ENCODE measurements at regions not wholly inside any gene's neighbourhood (a gene's known extent, or its start where the extent isn't known, plus 50 kb on each side); places are given as distances from the start of the nearest gene placed in this dataset.

DNA sequence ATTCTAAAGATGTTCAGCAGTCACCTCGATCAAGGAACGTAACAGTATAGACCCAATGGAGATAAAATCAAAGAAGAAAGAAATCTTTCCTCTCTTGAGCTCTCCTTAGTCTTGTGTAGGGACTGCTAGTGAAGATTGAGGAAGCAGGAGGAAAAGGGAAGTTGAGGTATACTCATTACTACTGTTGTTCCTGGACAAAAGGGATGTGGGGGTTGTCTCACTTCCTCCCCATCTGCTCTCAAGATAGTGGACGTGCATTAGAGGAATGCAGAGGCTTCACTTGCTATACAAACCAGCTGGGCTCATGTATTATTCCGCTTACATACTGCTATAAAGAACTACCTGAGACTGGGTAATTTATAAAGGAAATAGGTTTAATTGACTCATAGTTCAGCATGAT lies 208.9 kb upstream of the ARHGEF9 start:
- Histone ChIP-seq H3K27me3 (no peaks in the 10 kb centered on the region), H3K27ac (no peak overlapping the region), H3K4me1 (no peaks in the 10 kb centered on the region), H3K36me3 (ENCODE audit: low read depth, missing control alignments) (no peaks in the 10 kb centered on the region), H3K9me3 (no peaks in the 10 kb centered on the region), H3K4me3 (no peak overlapping the region)
- no peak for DNase-seq
- WGBS, 2 donors, result 46 to 50% methylated on average over 4 of the region's 4 CpGs
- TF ChIP-seq, protein P1, sequence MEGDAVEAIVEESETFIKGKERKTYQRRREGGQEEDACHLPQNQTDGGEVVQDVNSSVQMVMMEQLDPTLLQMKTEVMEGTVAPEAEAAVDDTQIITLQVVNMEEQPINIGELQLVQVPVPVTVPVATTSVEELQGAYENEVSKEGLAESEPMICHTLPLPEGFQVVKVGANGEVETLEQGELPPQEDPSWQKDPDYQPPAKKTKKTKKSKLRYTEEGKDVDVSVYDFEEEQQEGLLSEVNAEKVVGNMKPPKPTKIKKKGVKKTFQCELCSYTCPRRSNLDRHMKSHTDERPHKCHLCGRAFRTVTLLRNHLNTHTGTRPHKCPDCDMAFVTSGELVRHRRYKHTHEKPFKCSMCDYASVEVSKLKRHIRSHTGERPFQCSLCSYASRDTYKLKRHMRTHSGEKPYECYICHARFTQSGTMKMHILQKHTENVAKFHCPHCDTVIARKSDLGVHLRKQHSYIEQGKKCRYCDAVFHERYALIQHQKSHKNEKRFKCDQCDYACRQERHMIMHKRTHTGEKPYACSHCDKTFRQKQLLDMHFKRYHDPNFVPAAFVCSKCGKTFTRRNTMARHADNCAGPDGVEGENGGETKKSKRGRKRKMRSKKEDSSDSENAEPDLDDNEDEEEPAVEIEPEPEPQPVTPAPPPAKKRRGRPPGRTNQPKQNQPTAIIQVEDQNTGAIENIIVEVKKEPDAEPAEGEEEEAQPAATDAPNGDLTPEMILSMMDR (IDR thresholded peaks at IDR 0.05), result no peak
- no peak for TF ChIP-seq POLR2A (IDR thresholded peaks at IDR 0.05)
- intact Hi-C loops (cut with DNase I; ENCODE audit: low total_unique reads), result no loop called here

GRCh38 chrX:63985906-63986305 lies 200.9 kb upstream of the ARHGEF9 start:
- TF ChIP-seq POLR2A (IDR thresholded peaks at IDR 0.05), result no peak
- TF ChIP-seq, protein P1 (IDR thresholded peaks at IDR 0.05), result no peak
- intact Hi-C loops (cut with DNase I; ENCODE audit: low total_unique reads), result no loop called here

GRCh38 chrX:63979480-63979879 lies 194.5 kb upstream of the ARHGEF9 start:
- H3K4me1 ChIP-seq, result no peaks in the 10 kb centered on the region
- TF ChIP-seq POLR2A (IDR thresholded peaks at IDR 0.05), result no peak
- TF ChIP-seq, protein P1 (IDR thresholded peaks at IDR 0.05), result no peak
- WGBS, 2 donors, result no CpG with 5 or more reads among the region's 1 CpG
- no peaks in the 10 kb centered on the region for H3K27me3 ChIP-seq
- intact Hi-C loops (cut with DNase I; ENCODE audit: low total_unique reads), result no loop called here
- H3K9me3 ChIP-seq, result no peaks in the 10 kb centered on the region
- H3K36me3 ChIP-seq (ENCODE audit: low read depth, missing control alignments), result no peaks in the 10 kb centered on the region
- H3K27ac ChIP-seq, result no peak overlapping the region
- DNase-seq, result no peak
- H3K4me3 ChIP-seq, result no peak overlapping the region

More at GRCh38 chrX:63985906-63986305, 200.9 kb upstream of the ARHGEF9 start:
- Histone ChIP-seq H3K36me3 (ENCODE audit: low read depth, missing control alignments) (no peaks in the 10 kb centered on the region), H3K9me3 (no peaks in the 10 kb centered on the region), H3K4me1 (no peaks in the 10 kb centered on the region), H3K27me3 (no peaks in the 10 kb centered on the region), H3K4me3 (no peak overlapping the region), H3K27ac (no peak overlapping the region)
- 71 to 72% methylated on average over 1 to 7 of the region's 7 CpGs for WGBS, 2 donors
- DNase-seq, result no peak

DNA sequence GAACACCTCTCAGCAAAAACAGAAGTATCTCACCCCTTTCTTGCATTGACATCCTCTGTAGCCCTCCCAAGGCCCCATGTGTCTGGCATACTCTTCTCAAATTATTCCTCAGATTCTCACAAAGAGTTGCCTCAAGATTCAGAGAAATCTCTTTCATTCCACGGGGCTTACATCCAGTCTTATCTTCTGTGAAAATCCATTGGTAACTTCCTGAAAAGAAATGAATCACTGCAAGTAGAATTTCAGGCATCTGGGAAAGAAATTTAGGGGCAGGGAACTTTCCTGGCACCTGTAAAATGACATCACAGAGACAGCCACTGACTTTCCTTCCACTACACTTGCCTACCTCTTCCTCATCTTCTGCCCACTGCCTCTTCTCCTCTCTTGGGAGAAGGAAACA lies 182.5 kb upstream of the ARHGEF9 start:
- Histone ChIP-seq H3K27ac (no peak overlapping the region), H3K9me3 (no peaks in the 10 kb centered on the region), H3K4me1 (no peaks in the 10 kb centered on the region), H3K4me3 (no peak overlapping the region), H3K36me3 (ENCODE audit: low read depth, missing control alignments) (no peaks in the 10 kb centered on the region), H3K27me3 (no peaks in the 10 kb centered on the region)
- DNase-seq, result no peak
- 38 to 61% methylated on average over 1 of the region's 1 CpG for WGBS, 2 donors
- TF ChIP-seq, protein P1 (IDR thresholded peaks at IDR 0.05), result no peak
- no peak for TF ChIP-seq POLR2A (IDR thresholded peaks at IDR 0.05)
- intact Hi-C loops (cut with DNase I; ENCODE audit: low total_unique reads), result no loop called here

DNA sequence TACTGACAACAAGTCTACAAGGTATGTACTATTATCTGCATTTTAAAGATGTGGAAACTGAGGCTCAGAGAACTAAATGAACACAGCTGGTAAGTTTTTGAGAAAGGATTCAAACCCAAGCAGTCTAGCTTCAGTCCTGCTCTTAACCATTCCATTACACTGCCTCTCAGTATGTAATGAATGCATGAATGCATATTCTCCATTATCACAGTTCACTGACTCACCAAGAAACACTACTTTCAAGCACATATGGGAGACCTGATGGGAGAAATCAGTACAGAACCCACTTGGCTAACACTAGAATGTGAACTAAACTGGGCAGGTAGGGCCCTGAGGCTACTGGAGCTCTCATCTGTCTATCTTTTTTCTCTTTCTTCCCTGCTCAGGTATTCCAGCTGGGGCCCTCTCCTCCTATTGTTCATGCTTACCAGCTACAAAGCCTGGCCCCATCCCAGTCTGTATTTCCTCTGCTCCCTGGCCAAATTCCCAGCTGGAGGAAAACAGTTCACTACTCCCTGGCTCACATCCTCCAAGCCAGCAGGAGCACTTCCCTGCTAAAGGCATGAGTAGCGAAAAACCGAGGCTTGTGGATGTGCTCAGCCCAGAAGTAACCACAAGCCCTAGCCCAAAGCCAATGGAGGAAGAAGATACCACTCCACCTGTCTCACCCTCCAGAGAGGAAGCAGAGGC lies 178.2 kb upstream of the ARHGEF9 start:
- TF ChIP-seq POLR2A (IDR thresholded peaks at IDR 0.05), result no peak
- TF ChIP-seq, protein P1 (IDR thresholded peaks at IDR 0.05), result no peak
- Histone ChIP-seq H3K4me1 (no peaks in the 10 kb centered on the region), H3K4me3 (no peak overlapping the region), H3K9me3 (no peaks in the 10 kb centered on the region), H3K27me3 (no peaks in the 10 kb centered on the region), H3K27ac (no peak overlapping the region), H3K36me3 (ENCODE audit: low read depth, missing control alignments) (no peaks in the 10 kb centered on the region)
- intact Hi-C loops (cut with DNase I; ENCODE audit: low total_unique reads), result no loop called here
- DNase-seq, result no peak
- 60 to 72% methylated on average over 2 of the region's 2 CpGs for WGBS, 2 donors
